Vagina (tissue), 2 donors: ENCODE measurements at regions not wholly inside any gene's neighbourhood (a gene's known extent, or its start where the extent isn't known, plus 50 kb on each side); places are given as distances from the start of the nearest gene placed in this dataset.

Source experiments
- DNase-seq, 2 donors: peaks; one replicate each; pipeline ENCODE4 v3.0.0-alpha.2; 2017; ENCODE audit errors: extremely low spot score in 2 of 2
- H3K27ac ChIP-seq: fragments of 200-600 bp; sonication (generic); one replicate; pipeline ENCODE4 v1.5.1; 2019
- H3K27me3 ChIP-seq: fragments of 200-600 bp; sonication (generic); one replicate; pipeline ENCODE4 v1.5.1; 2019
- H3K36me3 ChIP-seq, 2 donors: fragments of 200-600 bp; sonication (generic); one replicate each; pipeline ENCODE4 v1.5.1; 2017 to 2019
- H3K4me1 ChIP-seq: fragments of 200-600 bp; sonication (generic); one replicate; pipeline ENCODE4 v1.5.1; 2019
- H3K4me3 ChIP-seq, 2 donors: fragments of 200-600 bp; sonication (generic); 1 replicate in 1 of 2; 2 replicates in 1 of 2; pipeline ENCODE4 v1.5.1; 2016 to 2019
- H3K9me3 ChIP-seq: fragments of 200-600 bp; sonication (generic); one replicate; pipeline ENCODE4 v1.5.1; 2019
- CTCF ChIP-seq, 3 experiments: fragments of 450-650 bp in 2 of 3; fragments of 200-600 bp in 1 of 3; sonication (generic) in 1 of 3; IDR thresholded peaks; one replicate each; pipeline ENCODE4 v1.5.1; 2017 to 2019; ENCODE audit warnings: antibody characterized with exemption in 3 of 3, mild to moderate bottlenecking in 2 of 3, moderate library complexity in 2 of 3
- POLR2A ChIP-seq, 2 donors: fragments of 450-650 bp; IDR thresholded peaks; one replicate each; pipeline ENCODE4 v1.6.1; 2017; ENCODE audit warnings: antibody characterized with exemption in 2 of 2, mild to moderate bottlenecking in 2 of 2, moderate library complexity in 2 of 2
- POLR2AphosphoS5 ChIP-seq, 2 donors: sonication (generic); formaldehyde crosslinking; IDR thresholded peaks; one replicate each; pipeline ENCODE4 v1.9.0; 2017; ENCODE audit warnings: antibody characterized with exemption in 2 of 2, mild to moderate bottlenecking in 2 of 2, low read depth in 1 of 2; ENCODE audit not compliant: insufficient read depth in 1 of 2
- intact Hi-C: fragments of 100-400 bp; cut with DNase I; formaldehyde crosslinking; loops from one replicate; pipeline ENCODE4 v1.15.1; 2023

GRCh38 chr5:175805256-175806011 is 65.9 kb upstream of the CPLX2 start:
- no peaks in the 10 kb centered on the region for H3K9me3 ChIP-seq
- no peak overlapping the region for H3K4me3 ChIP-seq
- TF ChIP-seq POLR2AphosphoS5 (IDR thresholded peaks at IDR 0.05; ENCODE audit: insufficient read depth in 1 of 2, low read depth in 1 of 2) (no peak), POLR2A (IDR thresholded peaks at IDR 0.05) (no peak), CTCF (IDR thresholded peaks at IDR 0.05) (no peak)
- no peaks in the 10 kb centered on the region for H3K36me3 ChIP-seq
- DNase-seq = no peak
- H3K27me3 ChIP-seq = no peaks in the 10 kb centered on the region
- intact Hi-C loops = no loop called here
- H3K4me1 ChIP-seq = no peaks in the 10 kb centered on the region
- H3K27ac ChIP-seq = no peak overlapping the region

- DNase-seq = no peak
- Histone ChIP-seq H3K4me3 (no peak overlapping the region), H3K9me3 (no peaks in the 10 kb centered on the region), H3K36me3 (no peaks in the 10 kb centered on the region), H3K27ac (no peak overlapping the region), H3K4me1 (no peaks in the 10 kb centered on the region), H3K27me3 (no peaks in the 10 kb centered on the region)
- intact Hi-C loops = no loop called here
- TF ChIP-seq POLR2A (IDR thresholded peaks at IDR 0.05) = no peak
- no peak for TF ChIP-seq POLR2AphosphoS5 (IDR thresholded peaks at IDR 0.05; ENCODE audit: insufficient read depth in 1 of 2, low read depth in 1 of 2)
- no peak for TF ChIP-seq CTCF (IDR thresholded peaks at IDR 0.05)
These were observed 62.7 kb upstream of the CPLX2 start for GRCh38 chr5:175808711-175809110.

- intact Hi-C loops = no loop called here
- no peak overlapping the region for H3K27ac ChIP-seq
- DNase-seq = no peak
- no peaks in the 10 kb centered on the region for H3K4me1 ChIP-seq
- no peaks in the 10 kb centered on the region for H3K9me3 ChIP-seq
- TF ChIP-seq POLR2AphosphoS5 (IDR thresholded peaks at IDR 0.05; ENCODE audit: insufficient read depth in 1 of 2, low read depth in 1 of 2) (no peak), CTCF (IDR thresholded peaks at IDR 0.05) (no peak), POLR2A (IDR thresholded peaks at IDR 0.05) (no peak)
- H3K36me3 ChIP-seq = no peaks in the 10 kb centered on the region
- H3K4me3 ChIP-seq = no peak overlapping the region
- H3K27me3 ChIP-seq = no peaks in the 10 kb centered on the region
These were observed 61.8 kb upstream of the CPLX2 start for GRCh38 chr5:175809531-175810121.

GRCh38 chr5:175810457-175810856 is 60.9 kb upstream of the CPLX2 start:
- no peak overlapping the region for H3K4me3 ChIP-seq
- no peaks in the 10 kb centered on the region for H3K27me3 ChIP-seq

More at GRCh38 chr5:175810457-175810856, 60.9 kb upstream of the CPLX2 start:
- no peak for DNase-seq
- TF ChIP-seq CTCF (IDR thresholded peaks at IDR 0.05) = no peak
- no peak for TF ChIP-seq POLR2AphosphoS5 (IDR thresholded peaks at IDR 0.05; ENCODE audit: insufficient read depth in 1 of 2, low read depth in 1 of 2)
- TF ChIP-seq POLR2A (IDR thresholded peaks at IDR 0.05) = no peak
- intact Hi-C loops = no loop called here
- no peaks in the 10 kb centered on the region for H3K36me3 ChIP-seq
- no peak overlapping the region for H3K27ac ChIP-seq
- H3K4me1 ChIP-seq = no peaks in the 10 kb centered on the region
- H3K9me3 ChIP-seq = no peaks in the 10 kb centered on the region
